Activated naive CD4-positive, alpha-beta T cell treated with anti-CD3 and anti-CD28 coated beads for 36 hours (primary cell): ENCODE measurements at regions not wholly inside any gene's neighbourhood (a gene's known extent, or its start where the extent isn't known, plus 50 kb on each side); places are given as distances from the start of the nearest gene placed in this dataset.

Source experiments
- CTCF ChIA-PET: fragments of 350-600 bp; sonication (Branson Sonifier 250); formaldehyde crosslinking; loops from one replicate; lab custom pipeline; 2021; ENCODE audit warnings: antibody characterized with exemption; lab: Charles Lee
- DNase-seq: peaks from one replicate; pipeline ENCODE4 v3.0.0-alpha.2; 2020
- H3K27ac Mint-ChIP-seq: one replicate; pipeline ENCODE4 v1.8.0; 2021; ENCODE audit warnings: mild to moderate bottlenecking, mixed read lengths
- H3K27me3 Mint-ChIP-seq: one replicate; pipeline ENCODE4 v1.8.0; 2021; ENCODE audit warnings: low read depth, mixed read lengths
- H3K36me3 Mint-ChIP-seq: one replicate; pipeline ENCODE4 v1.8.0; 2021; ENCODE audit warnings: low read depth, mixed read lengths
- H3K4me1 Mint-ChIP-seq: one replicate; pipeline ENCODE4 v1.8.0; 2021; ENCODE audit warnings: low read depth, mixed read lengths
- H3K4me3 Mint-ChIP-seq: one replicate; pipeline ENCODE4 v1.8.0; 2021; ENCODE audit warnings: mild to moderate bottlenecking, moderate library complexity, mixed read lengths
- H3K9me3 Mint-ChIP-seq: one replicate; pipeline ENCODE4 v1.8.0; 2021; ENCODE audit warnings: mixed read lengths
- intact Hi-C: fragments of 100-400 bp; cut with micrococcal nuclease; formaldehyde crosslinking; loops from one replicate; pipeline ENCODE4 v1.15.1; 2023

- Mint-ChIP-seq H3K27me3 (peaks cover 12% of the 10 kb centered on the region), H3K4me1 (no peaks in the 10 kb centered on the region), H3K4me3 (no peak overlapping the region), H3K36me3 (no peaks in the 10 kb centered on the region), H3K9me3 (no peaks in the 10 kb centered on the region), H3K27ac (no peak overlapping the region)
- CTCF ChIA-PET = no interaction called here
- intact Hi-C loops = no loop called here
- no peak for DNase-seq
These were observed 109.8 kb upstream of the DAP start for GRCh38 chr5:10870791-10871190.

- H3K27me3 Mint-ChIP-seq = peaks cover 12% of the 10 kb centered on the region
- no peaks in the 10 kb centered on the region for H3K9me3 Mint-ChIP-seq
- no peak for DNase-seq
- CTCF ChIA-PET = interaction anchor here (1.6 kb wide), 1 partner anchor 119 kb away, joined by 3 read pairs; no protein-coding TSS in a partner anchor
- intact Hi-C loops = loop anchor here (10.0 kb wide), 2 partner anchors 176 to 626 kb away; no protein-coding TSS in a partner anchor
- H3K4me3 Mint-ChIP-seq = no peak overlapping the region
- H3K27ac Mint-ChIP-seq = no peak overlapping the region
- H3K36me3 Mint-ChIP-seq = no peaks in the 10 kb centered on the region
- H3K4me1 Mint-ChIP-seq = no peaks in the 10 kb centered on the region
These were observed 107.9 kb upstream of the DAP start for GRCh38 chr5:10868956-10869355.

DNA sequence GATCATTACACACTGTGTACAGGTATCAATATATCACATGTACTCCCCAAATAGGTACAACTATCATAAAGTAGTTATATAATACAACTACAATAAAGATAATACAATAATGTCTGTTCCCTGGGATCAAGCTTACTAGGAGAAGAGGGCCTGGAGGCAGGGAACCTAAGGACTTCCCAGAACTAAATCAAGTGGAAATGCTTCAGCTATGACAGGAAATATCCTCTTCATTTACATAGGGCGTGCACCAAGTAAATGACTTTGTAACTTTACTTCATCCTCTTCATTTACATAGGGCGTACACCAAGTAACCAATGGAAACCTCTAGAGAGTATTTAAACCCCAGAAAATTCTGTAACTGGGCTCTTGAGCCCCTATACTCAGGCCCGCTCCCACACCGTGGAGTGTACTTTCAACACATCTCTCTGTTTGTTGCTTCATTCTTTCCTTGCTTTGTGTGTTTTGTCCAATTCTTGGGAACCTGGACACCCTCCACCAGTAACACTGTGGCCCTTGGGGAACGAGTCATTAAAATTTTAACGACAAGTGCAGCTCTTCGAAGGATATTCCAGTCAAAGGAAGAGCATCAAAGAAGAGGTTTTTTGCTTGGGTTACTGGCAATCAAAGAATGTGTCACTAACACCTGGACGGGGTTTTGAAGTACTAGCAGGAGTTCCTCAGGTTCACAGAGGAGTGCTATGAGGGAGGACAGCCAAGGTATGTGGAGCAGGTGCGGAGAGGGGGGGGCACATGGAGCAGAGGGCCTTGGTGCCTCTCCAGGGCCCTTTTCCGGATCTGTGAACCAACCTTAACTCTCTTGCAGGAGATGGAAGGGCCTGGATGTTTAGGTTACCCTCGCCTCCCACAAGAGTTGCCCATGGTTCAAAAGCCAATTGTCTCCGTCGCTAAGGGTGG lies 106.6 kb upstream of the DAP start:
- Mint-ChIP-seq H3K27ac (no peak overlapping the region), H3K36me3 (no peaks in the 10 kb centered on the region), H3K4me3 (no peak overlapping the region), H3K27me3 (peaks cover 15% of the 10 kb centered on the region), H3K4me1 (no peaks in the 10 kb centered on the region), H3K9me3 (no peaks in the 10 kb centered on the region)
- intact Hi-C loops = loop anchor here (10.0 kb wide), 2 partner anchors 177 to 627 kb away; no protein-coding TSS in a partner anchor
- no peak for DNase-seq
- CTCF ChIA-PET = interaction anchor here (1.1 to 1.6 kb wide), 2 partner anchors 11 to 120 kb away, joined by 3 to 5 read pairs; no protein-coding TSS in a partner anchor

GRCh38 chr5:10866913-10867312 lies 105.9 kb upstream of the DAP start:
- H3K4me3 Mint-ChIP-seq = no peak overlapping the region
- CTCF ChIA-PET = interaction anchor here (1.1 kb wide), 1 partner anchor 11 kb away, joined by 5 read pairs; no protein-coding TSS in a partner anchor
- H3K4me1 Mint-ChIP-seq = no peaks in the 10 kb centered on the region
- H3K9me3 Mint-ChIP-seq = no peaks in the 10 kb centered on the region
- intact Hi-C loops = loop anchor here (10.0 kb wide), 2 partner anchors 178 to 628 kb away; no protein-coding TSS in a partner anchor
- H3K27ac Mint-ChIP-seq = no peak overlapping the region
- H3K36me3 Mint-ChIP-seq = no peaks in the 10 kb centered on the region
- no peak for DNase-seq
- H3K27me3 Mint-ChIP-seq = peaks cover 13% of the 10 kb centered on the region

- no peak overlapping the region for H3K27ac Mint-ChIP-seq
- CTCF ChIA-PET = interaction anchor here (0.7 to 1.1 kb wide), 4 partner anchors 44 to 1160 kb away, joined by 3 to 6 read pairs (median 4); no protein-coding TSS in a partner anchor
- H3K27me3 Mint-ChIP-seq = peaks cover 6% of the 10 kb centered on the region
- H3K36me3 Mint-ChIP-seq = no peaks in the 10 kb centered on the region
- no peak overlapping the region for H3K4me3 Mint-ChIP-seq
- intact Hi-C loops = loop anchor here (2.0 to 10.0 kb wide), 5 partner anchors 181 to 1158 kb away; no protein-coding TSS in a partner anchor
- DNase-seq = peak; percentile 75
- no peaks in the 10 kb centered on the region for H3K9me3 Mint-ChIP-seq
- H3K4me1 Mint-ChIP-seq = no peaks in the 10 kb centered on the region
These were observed 102.8 kb upstream of the DAP start for GRCh38 chr5:10863763-10864383.

DNA sequence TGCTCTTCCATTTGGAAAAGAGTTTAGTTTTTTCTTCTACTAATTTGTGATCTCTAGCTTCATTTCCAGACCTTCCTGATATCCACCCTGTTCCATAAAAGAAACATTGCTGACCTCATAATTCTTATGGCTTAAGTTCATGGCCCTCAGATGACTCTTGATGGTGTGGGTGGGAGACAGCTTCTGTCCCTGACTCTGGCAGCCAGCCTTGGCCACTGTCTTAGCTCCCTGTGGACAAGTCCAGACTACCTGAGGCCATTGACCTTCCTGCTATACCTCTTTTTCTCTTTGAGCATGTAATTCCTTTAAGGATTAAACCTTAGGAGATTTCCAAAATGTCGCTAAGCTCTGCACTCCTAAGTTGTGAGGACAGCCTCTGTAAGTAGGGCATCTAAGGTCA lies 101.1 kb upstream of the DAP start:
- no peak overlapping the region for H3K4me3 Mint-ChIP-seq

DNA sequence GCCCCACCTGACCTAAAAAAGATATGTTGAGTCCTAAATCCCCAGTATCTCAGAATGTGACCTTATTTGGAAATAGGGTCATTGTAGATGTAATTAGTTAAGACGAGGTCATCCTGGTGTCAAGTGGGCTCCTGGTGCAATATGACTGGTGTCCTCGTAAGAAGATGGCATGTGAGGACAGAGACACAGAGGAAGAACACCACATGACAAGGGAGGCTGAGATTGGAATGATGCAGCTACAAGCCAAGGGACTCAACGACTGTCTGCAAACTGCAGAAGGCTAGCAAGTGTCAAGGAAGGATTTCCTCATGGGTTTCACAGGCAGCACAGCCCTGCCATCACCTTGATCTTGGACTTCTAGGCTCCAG lies 100.4 kb upstream of the DAP start:
- no peak overlapping the region for H3K27ac Mint-ChIP-seq
- intact Hi-C loops = loop anchor here (5.0 to 10.0 kb wide), 3 partner anchors 183 to 1161 kb away; no protein-coding TSS in a partner anchor
- CTCF ChIA-PET = no interaction called here
- no peak for DNase-seq
- no peaks in the 10 kb centered on the region for H3K36me3 Mint-ChIP-seq
- no peak overlapping the region for H3K4me3 Mint-ChIP-seq
- peaks cover 2% of the 10 kb centered on the region for H3K4me1 Mint-ChIP-seq
- H3K9me3 Mint-ChIP-seq = no peaks in the 10 kb centered on the region
- H3K27me3 Mint-ChIP-seq = peaks cover 19% of the 10 kb centered on the region

More for the DNA sequence above, 101.1 kb upstream of the DAP start:
- intact Hi-C loops = loop anchor here (2.0 to 10.0 kb wide), 5 partner anchors 183 to 1160 kb away; no protein-coding TSS in a partner anchor
- H3K27ac Mint-ChIP-seq = no peak overlapping the region
- no peaks in the 10 kb centered on the region for H3K9me3 Mint-ChIP-seq
- DNase-seq = no peak
- no peaks in the 10 kb centered on the region for H3K4me1 Mint-ChIP-seq
- CTCF ChIA-PET = no interaction called here
- peaks cover 16% of the 10 kb centered on the region for H3K27me3 Mint-ChIP-seq
- H3K36me3 Mint-ChIP-seq = no peaks in the 10 kb centered on the region

GRCh38 chr5:10860645-10861422 lies 99.8 kb upstream of the DAP start:
- CTCF ChIA-PET = no interaction called here
- no peak for DNase-seq
- Mint-ChIP-seq H3K4me3 (no peak overlapping the region), H3K4me1 (peaks cover 2% of the 10 kb centered on the region), H3K9me3 (no peaks in the 10 kb centered on the region), H3K27ac (no peak overlapping the region), H3K27me3 (peaks cover 19% of the 10 kb centered on the region), H3K36me3 (no peaks in the 10 kb centered on the region)
- intact Hi-C loops = loop anchor here (5.0 to 10.0 kb wide), 3 partner anchors 184 to 1161 kb away; no protein-coding TSS in a partner anchor

DNA sequence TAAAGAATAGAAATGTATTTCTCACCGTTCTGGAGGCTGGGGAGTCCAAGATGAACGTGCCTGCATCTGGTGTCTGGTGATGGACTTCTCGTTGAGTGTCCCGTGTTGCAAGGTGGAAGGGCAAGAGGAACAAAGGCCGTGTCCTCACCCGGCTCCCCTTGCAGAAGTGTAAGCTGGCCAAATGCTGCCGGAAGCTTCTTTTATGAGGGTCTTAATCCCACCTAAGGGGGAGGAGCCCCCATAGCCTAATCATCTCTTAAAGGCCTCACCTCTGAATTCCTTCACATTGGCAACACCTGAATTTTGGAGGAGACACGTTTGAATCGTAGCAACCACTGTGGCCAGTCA lies 99.1 kb upstream of the DAP start:
- Mint-ChIP-seq H3K9me3 (no peaks in the 10 kb centered on the region), H3K36me3 (no peaks in the 10 kb centered on the region), H3K4me3 (no peak overlapping the region), H3K27ac (no peak overlapping the region), H3K4me1 (peaks cover 2% of the 10 kb centered on the region), H3K27me3 (peaks cover 19% of the 10 kb centered on the region)
- DNase-seq = no peak
- CTCF ChIA-PET = no interaction called here
- intact Hi-C loops = loop anchor here (5.0 to 10.0 kb wide), 3 partner anchors 185 to 1162 kb away; no protein-coding TSS in a partner anchor

GRCh38 chr5:10859393-10860195 lies 98.6 kb upstream of the DAP start:
- Mint-ChIP-seq H3K27me3 (peaks cover 17% of the 10 kb centered on the region), H3K27ac (no peak overlapping the region), H3K36me3 (no peaks in the 10 kb centered on the region), H3K9me3 (no peaks in the 10 kb centered on the region), H3K4me1 (peaks cover 2% of the 10 kb centered on the region), H3K4me3 (no peak overlapping the region)
- intact Hi-C loops = loop anchor here (5.0 to 10.0 kb wide), 4 partner anchors 162 to 1163 kb away; no protein-coding TSS in a partner anchor
- DNase-seq = no peak
- CTCF ChIA-PET = no interaction called here

DNA sequence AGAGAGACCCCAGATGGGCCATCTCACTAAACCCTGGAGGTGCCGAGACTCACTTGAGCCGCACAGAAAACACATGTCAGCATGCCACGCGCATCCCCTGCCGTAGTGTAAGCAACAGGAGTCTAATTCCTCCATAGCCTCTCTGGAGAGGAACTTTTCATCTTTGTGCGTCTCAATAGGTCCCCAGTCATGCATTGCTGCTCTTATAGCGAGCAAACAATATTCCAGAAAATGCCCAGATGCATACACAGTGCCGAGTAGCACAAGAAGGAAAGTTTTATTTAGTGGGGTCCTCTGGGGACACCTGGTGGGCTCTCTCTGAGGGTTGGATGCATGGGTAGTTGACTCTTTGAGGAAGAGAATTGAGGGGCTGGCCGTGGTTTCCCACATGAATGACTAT lies 97.9 kb upstream of the DAP start:
- CTCF ChIA-PET = no interaction called here
- H3K4me3 Mint-ChIP-seq = no peak overlapping the region

More for the DNA sequence above, 97.9 kb upstream of the DAP start:
- Mint-ChIP-seq H3K27ac (no peak overlapping the region), H3K36me3 (no peaks in the 10 kb centered on the region), H3K9me3 (no peaks in the 10 kb centered on the region), H3K27me3 (peaks cover 17% of the 10 kb centered on the region), H3K4me1 (peaks cover 2% of the 10 kb centered on the region)
- no peak for DNase-seq
- intact Hi-C loops = loop anchor here (5.0 kb wide), 1 partner anchor 162 kb away; no protein-coding TSS in a partner anchor
